ENCODE measurements at regions not wholly inside any gene's neighbourhood (a gene's known extent, or its start where the extent isn't known, plus 50 kb on each side); places are given as distances from the start of the nearest gene placed in this dataset.
"Not testable (repeated sequence)": the region's sequence is repeated elsewhere in the genome, so short reads cannot be mapped to it uniquely, and the experiment has no call there.

- DNase-seq, result no peak
Observed at GRCh38 chr9:1505489-1505888, 455.3 kb downstream of the DMRT2 start.

- no peak for DNase-seq
Observed at GRCh38 chr9:1510712-1511111, 460.6 kb downstream of the DMRT2 start.

- no peak for DNase-seq
Observed at GRCh38 chr9:1513105-1513504, 462.9 kb downstream of the DMRT2 start.

GRCh38 chr9:1514250-1514649 is 464.1 kb downstream of the DMRT2 start:
- DNase-seq, result no peak

- no peak for DNase-seq
Observed at GRCh38 chr9:1514776-1515363, 464.7 kb downstream of the DMRT2 start.

GRCh38 chr9:1515557-1515956 is 465.4 kb downstream of the DMRT2 start:
- DNase-seq, result no peak

- DNase-seq, result no peak
Observed at GRCh38 chr9:1521547-1521946, 471.4 kb downstream of the DMRT2 start.

- no peak for DNase-seq
Observed at GRCh38 chr9:1522219-1522767, 472.1 kb downstream of the DMRT2 start.

- DNase-seq, result no peak
Observed at GRCh38 chr9:1528456-1528855, 478.3 kb downstream of the DMRT2 start.

- no peak for DNase-seq
Observed at GRCh38 chr9:1530696-1531095, 480.5 kb downstream of the DMRT2 start.

- no peak for DNase-seq
Observed at GRCh38 chr9:1531424-1531823, 481.3 kb downstream of the DMRT2 start.

- DNase-seq, result no peak
Observed at GRCh38 chr9:1532171-1532570, 482.0 kb downstream of the DMRT2 start.

GRCh38 chr9:1535051-1535450 is 480.1 kb upstream of the SMARCA2 start:
- no peak for DNase-seq

- DNase-seq, result no peak
Observed at GRCh38 chr9:1535599-1535998, 479.5 kb upstream of the SMARCA2 start.

GRCh38 chr9:1536522-1537170 is 478.5 kb upstream of the SMARCA2 start:
- no peak for DNase-seq

GRCh38 chr9:1538301-1538700 is 476.8 kb upstream of the SMARCA2 start:
- no peak for DNase-seq

GRCh38 chr9:1539216-1539615 is 475.9 kb upstream of the SMARCA2 start:
- no peak for DNase-seq

GRCh38 chr9:1550636-1551035 is 464.5 kb upstream of the SMARCA2 start:
- DNase-seq, result no peak

GRCh38 chr9:1554081-1555035 is 460.8 kb upstream of the SMARCA2 start:
- no peak for DNase-seq

- DNase-seq, result not testable (repeated sequence)
Observed at GRCh38 chr9:1558666-1559065, 456.5 kb upstream of the SMARCA2 start.

GRCh38 chr9:1575939-1576338 is 439.2 kb upstream of the SMARCA2 start:
- no peak for DNase-seq

GRCh38 chr9:1580215-1580614 is 434.9 kb upstream of the SMARCA2 start:
- DNase-seq, result no peak

GRCh38 chr9:1581926-1582325 is 433.2 kb upstream of the SMARCA2 start:
- no peak for DNase-seq

GRCh38 chr9:1591310-1591709 is 423.8 kb upstream of the SMARCA2 start:
- DNase-seq, result no peak
